Uterus (tissue), 3 donors: ENCODE measurements at regions not wholly inside any gene's neighbourhood (a gene's known extent, or its start where the extent isn't known, plus 50 kb on each side); places are given as distances from the start of the nearest gene placed in this dataset.
"Not testable (repeated sequence)": the region's sequence is repeated elsewhere in the genome, so short reads cannot be mapped to it uniquely, and the experiment has no call there.

Experiments used
- DNase-seq, 2 donors: peaks; one replicate each; pipeline ENCODE4 v3.0.0-alpha.2; 2019 to 2020
- H3K27ac ChIP-seq, 2 donors: fragments of 200-600 bp; sonication (generic); 1 replicate in 1 of 2; 2 replicates in 1 of 2; pipeline ENCODE4 v1.5.1; 2016 to 2018
- H3K27me3 ChIP-seq, 2 donors: fragments of 200-600 bp; sonication (generic); one replicate each; pipeline ENCODE4 v1.5.1; 2018 to 2019; ENCODE audit warnings: control low read depth in 1 of 2
- H3K36me3 ChIP-seq, 2 donors: fragments of 200-600 bp; sonication (generic); one replicate each; pipeline ENCODE4 v1.5.1; 2019; ENCODE audit warnings: control low read depth in 1 of 2
- H3K4me1 ChIP-seq, 2 donors: fragments of 200-600 bp; sonication (generic); one replicate each; pipeline ENCODE4 v1.5.1; 2018 to 2019; ENCODE audit warnings: control low read depth in 1 of 2
- H3K4me3 ChIP-seq, 2 donors: fragments of 200-600 bp; sonication (generic); 1 replicate in 1 of 2; 2 replicates in 1 of 2; pipeline ENCODE4 v1.5.1; 2018 to 2019; ENCODE audit warnings: mild to moderate bottlenecking in 1 of 2
- H3K9me3 ChIP-seq, 2 donors: fragments of 200-600 bp; sonication (generic); one replicate each; pipeline ENCODE4 v1.5.1; 2019; ENCODE audit warnings: control low read depth in 1 of 2
- POLR2A ChIP-seq, 2 donors: fragments of 450-650 bp; IDR thresholded peaks; one replicate each; pipeline ENCODE4 v1.6.1; 2016; ENCODE audit warnings: antibody characterized with exemption in 2 of 2, mild to moderate bottlenecking in 1 of 2, moderate library complexity in 1 of 2
- intact Hi-C: fragments of 100-400 bp; cut with DNase I; formaldehyde crosslinking; loops from one replicate; pipeline ENCODE4 v1.15.1; 2023; ENCODE audit warnings: low total_unique reads
- TF ChIP-seq, protein P1 (sequence below), 4 experiments: fragments of 200-600 bp in 2 of 4; fragments of 450-650 bp in 2 of 4; sonication (generic) in 2 of 4; IDR thresholded peaks; one replicate each; pipeline ENCODE4 v1.5.1; 2016 to 2019; ENCODE audit warnings: antibody characterized with exemption in 4 of 4, mild to moderate bottlenecking in 2 of 4, moderate library complexity in 1 of 4
- donor health status: DM: yes; HTN: yes; CAD: no.

DNA sequence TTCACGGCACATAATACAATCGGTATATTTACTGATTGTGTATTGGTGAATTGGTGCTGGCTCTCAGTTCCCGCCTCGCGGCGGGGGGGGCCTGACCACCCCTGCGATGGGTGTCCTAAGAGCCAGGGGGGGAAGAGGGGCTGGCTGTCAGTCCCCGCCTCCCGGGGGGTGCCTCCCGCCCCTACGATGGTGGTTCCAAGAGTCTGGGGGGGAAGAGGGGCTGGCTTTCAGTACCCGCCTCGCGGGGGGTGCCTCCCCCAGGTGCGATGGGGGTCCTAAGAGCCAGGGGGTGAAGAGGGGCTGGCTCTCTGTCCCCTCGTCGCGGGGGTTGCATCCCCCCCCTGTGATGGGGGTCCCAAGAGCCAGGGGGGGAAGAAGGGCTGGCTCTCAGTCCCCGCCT lies 2321.8 kb upstream of the PCDH20 start:
- intact Hi-C loops = no loop called here
- H3K4me1 ChIP-seq = no peaks in the 10 kb centered on the region
- H3K27me3 ChIP-seq = peaks cover 0 to 3% of the 10 kb centered on the region in 2 donors
- TF ChIP-seq, protein P1, sequence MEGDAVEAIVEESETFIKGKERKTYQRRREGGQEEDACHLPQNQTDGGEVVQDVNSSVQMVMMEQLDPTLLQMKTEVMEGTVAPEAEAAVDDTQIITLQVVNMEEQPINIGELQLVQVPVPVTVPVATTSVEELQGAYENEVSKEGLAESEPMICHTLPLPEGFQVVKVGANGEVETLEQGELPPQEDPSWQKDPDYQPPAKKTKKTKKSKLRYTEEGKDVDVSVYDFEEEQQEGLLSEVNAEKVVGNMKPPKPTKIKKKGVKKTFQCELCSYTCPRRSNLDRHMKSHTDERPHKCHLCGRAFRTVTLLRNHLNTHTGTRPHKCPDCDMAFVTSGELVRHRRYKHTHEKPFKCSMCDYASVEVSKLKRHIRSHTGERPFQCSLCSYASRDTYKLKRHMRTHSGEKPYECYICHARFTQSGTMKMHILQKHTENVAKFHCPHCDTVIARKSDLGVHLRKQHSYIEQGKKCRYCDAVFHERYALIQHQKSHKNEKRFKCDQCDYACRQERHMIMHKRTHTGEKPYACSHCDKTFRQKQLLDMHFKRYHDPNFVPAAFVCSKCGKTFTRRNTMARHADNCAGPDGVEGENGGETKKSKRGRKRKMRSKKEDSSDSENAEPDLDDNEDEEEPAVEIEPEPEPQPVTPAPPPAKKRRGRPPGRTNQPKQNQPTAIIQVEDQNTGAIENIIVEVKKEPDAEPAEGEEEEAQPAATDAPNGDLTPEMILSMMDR (IDR thresholded peaks at IDR 0.05) = no peak
- no peak for TF ChIP-seq POLR2A (IDR thresholded peaks at IDR 0.05)
- H3K36me3 ChIP-seq = no peaks in the 10 kb centered on the region
- DNase-seq = no peak
- no peak overlapping the region for H3K4me3 ChIP-seq
- no peaks in the 10 kb centered on the region for H3K9me3 ChIP-seq
- H3K27ac ChIP-seq = no peak overlapping the region

DNA sequence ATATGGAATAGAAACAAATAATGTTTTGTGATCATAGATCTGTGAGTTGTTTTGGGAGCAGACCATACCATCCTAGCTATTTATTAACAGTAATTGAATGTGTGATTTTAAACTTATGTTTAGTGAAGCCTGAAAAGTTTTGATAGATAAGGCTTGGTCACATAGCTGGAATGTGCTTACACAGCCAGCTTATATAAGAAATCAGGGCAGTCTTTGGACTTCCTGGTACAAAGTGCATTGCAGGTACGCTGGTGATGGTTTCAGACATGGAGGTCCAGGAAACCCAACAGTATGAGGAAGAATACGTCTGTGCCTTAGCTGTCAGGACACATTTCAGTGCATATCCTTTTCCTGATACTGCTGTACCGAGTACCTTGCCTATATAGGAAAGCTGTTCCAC lies 2316.2 kb upstream of the PCDH20 start:
- DNase-seq = no peak
- Histone ChIP-seq H3K27me3 (peaks cover 0 to 3% of the 10 kb centered on the region in 2 donors), H3K4me1 (no peaks in the 10 kb centered on the region), H3K9me3 (no peaks in the 10 kb centered on the region), H3K4me3 (no peak overlapping the region), H3K36me3 (no peaks in the 10 kb centered on the region), H3K27ac (no peak overlapping the region)
- intact Hi-C loops = no loop called here
- TF ChIP-seq, protein P1 (IDR thresholded peaks at IDR 0.05) = no peak
- no peak for TF ChIP-seq POLR2A (IDR thresholded peaks at IDR 0.05)

DNA sequence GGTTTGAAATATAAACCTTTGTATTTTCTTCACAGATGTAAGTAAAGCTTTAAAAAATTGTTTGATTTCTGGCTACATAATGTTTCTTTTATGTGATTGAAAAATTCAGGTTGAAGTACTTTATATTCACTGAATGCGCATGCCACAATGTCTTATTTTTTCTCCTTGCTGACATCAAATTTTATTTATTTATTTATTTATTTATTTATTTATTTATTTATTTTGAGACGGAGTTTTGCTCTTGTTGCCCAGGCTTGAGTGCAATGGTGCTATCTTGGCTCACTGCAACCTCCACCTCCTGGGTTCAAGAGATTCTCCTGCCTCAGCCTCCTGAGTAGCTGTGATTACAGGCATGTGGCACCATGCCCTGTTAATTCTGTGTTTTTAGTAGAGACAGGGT lies 2296.5 kb upstream of the PCDH20 start:
- DNase-seq, H3K9me3 ChIP-seq, H3K4me3 ChIP-seq, H3K4me1 ChIP-seq, H3K27ac ChIP-seq, intact Hi-C loops, H3K27me3 ChIP-seq, H3K36me3 ChIP-seq: not testable (repeated sequence)

DNA sequence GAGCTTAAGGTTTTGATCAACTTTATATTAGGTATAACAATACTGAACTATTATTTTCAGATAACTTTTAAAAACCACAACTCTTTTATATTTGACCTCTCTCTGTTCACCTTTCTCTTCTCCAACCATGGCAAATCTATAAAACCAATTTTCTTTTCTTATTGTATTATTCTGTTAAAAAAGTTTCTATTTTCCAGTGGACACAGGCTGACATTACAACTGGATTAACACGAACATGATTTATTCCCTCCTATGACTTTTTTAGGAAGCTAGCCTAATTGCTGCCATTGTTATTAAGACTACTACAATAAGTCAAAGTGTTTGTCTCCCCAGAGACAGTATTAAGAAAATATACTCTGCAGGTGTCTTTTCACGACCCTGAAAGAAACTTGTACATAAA lies 2291.1 kb upstream of the PCDH20 start:
- H3K9me3 ChIP-seq = no peaks in the 10 kb centered on the region
- no peaks in the 10 kb centered on the region for H3K27me3 ChIP-seq
- TF ChIP-seq, protein P1 (IDR thresholded peaks at IDR 0.05) = no peak
- no peak for TF ChIP-seq POLR2A (IDR thresholded peaks at IDR 0.05)
- no peaks in the 10 kb centered on the region for H3K4me1 ChIP-seq
- H3K36me3 ChIP-seq = peaks cover 0 to 3% of the 10 kb centered on the region in 2 donors
- H3K4me3 ChIP-seq = no peak overlapping the region
- no peak for DNase-seq
- no peak overlapping the region for H3K27ac ChIP-seq
- intact Hi-C loops = no loop called here

DNA sequence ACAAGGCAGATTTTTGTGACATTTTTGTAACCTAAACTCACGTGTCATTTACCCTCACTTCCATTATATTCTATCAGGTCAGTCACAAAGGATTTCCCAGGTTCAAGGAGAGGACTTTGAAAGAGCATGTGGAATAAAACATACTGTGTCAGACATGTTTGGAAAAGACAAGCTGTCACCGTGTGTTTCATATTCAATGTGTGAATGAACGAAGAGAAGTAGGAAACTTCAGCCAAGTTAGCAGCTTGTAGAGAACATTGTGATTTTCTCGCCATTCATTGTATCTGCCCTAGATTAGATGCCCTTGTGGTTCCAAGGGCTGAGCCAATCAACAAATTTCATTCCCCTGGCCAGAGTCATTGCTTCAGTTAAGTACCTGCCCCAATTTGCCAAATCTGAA lies 2288.9 kb upstream of the PCDH20 start:
- intact Hi-C loops = no loop called here
- H3K27me3 ChIP-seq = no peaks in the 10 kb centered on the region
- no peaks in the 10 kb centered on the region for H3K4me1 ChIP-seq
- TF ChIP-seq, protein P1 (IDR thresholded peaks at IDR 0.05) = no peak
- no peak for TF ChIP-seq POLR2A (IDR thresholded peaks at IDR 0.05)
- DNase-seq = no peak
- H3K9me3 ChIP-seq = no peaks in the 10 kb centered on the region
- peaks cover 0 to 3% of the 10 kb centered on the region in 2 donors for H3K36me3 ChIP-seq
- no peak overlapping the region for H3K27ac ChIP-seq
- H3K4me3 ChIP-seq = no peak overlapping the region

DNA sequence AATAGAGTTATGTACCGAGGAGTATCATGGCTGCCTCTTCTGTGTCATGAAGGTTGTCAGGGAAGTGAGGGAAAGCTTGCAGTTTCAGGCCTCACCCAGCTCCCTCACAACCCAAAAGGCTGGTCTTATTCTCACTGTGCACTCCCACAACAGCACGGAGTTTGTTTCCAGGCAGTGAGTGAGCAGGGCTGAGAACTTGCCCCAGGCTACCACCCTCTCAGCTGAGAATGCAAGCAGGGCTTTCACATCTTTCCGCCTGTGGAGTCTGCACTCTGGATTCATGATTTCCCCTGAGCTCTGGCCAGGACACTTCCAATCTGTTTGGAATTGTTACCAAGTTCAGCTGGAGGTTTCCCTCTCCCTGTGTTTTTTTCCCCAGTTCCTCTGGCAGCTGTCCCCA lies 2284.7 kb upstream of the PCDH20 start:
- TF ChIP-seq, protein P1 (IDR thresholded peaks at IDR 0.05) = no peak
- TF ChIP-seq POLR2A (IDR thresholded peaks at IDR 0.05) = no peak
- intact Hi-C loops = no loop called here
- H3K9me3 ChIP-seq = no peaks in the 10 kb centered on the region
- no peak overlapping the region for H3K4me3 ChIP-seq
- no peak for DNase-seq
- H3K4me1 ChIP-seq = no peaks in the 10 kb centered on the region
- H3K27me3 ChIP-seq = no peaks in the 10 kb centered on the region
- no peak overlapping the region for H3K27ac ChIP-seq
- H3K36me3 ChIP-seq = no peaks in the 10 kb centered on the region
